T-helper 2 cell treated with Interferon-gamma antibody and Interleukin-4, amounts not matched to agents 100 ng/mL and 5 ng/mL, for 36 hours (primary cell): ENCODE measurements at regions not wholly inside any gene's neighbourhood (a gene's known extent, or its start where the extent isn't known, plus 50 kb on each side); places are given as distances from the start of the nearest gene placed in this dataset.
"Not testable (repeated sequence)": the region's sequence is repeated elsewhere in the genome, so short reads cannot be mapped to it uniquely, and the experiment has no call there.

Experiments used
- intact Hi-C: fragments of 100-400 bp; cut with micrococcal nuclease; formaldehyde crosslinking; loops from one replicate; pipeline ENCODE4 v1.15.1; 2023

DNA sequence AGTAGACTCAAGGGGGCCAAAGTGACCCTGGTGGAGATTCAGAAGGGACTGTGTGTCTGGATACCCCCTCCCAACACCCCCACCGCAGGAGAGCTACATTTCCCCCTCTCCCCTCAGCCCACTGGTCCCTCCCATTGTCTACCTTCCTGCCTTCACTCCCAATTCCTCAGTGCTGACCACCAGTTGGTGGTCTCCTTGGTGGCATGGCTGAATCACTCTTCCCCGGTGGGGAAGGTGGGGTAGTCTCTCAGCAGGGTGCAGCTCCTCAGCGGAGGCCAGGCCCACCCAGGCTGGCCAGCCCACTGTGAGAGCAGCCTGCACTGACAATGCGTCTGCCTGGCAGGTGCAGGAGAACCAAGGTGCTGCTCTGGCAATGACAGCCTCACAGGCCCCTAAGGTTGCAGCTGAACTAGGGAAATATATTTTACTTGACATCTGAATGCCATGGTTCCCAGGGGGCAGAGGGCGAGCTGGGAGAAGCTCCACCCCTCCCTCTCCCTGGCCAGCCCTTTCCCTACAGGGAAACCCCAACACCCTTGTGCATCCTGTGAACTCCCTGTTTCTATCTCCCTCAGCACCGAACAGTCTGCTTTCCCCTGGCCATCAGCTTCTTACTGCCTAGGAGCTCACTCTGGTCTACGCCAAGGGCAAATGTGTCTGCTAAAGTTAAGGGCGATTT lies 62.6 kb upstream of the PAX8 start:
- intact Hi-C loops: no loop called here

DNA sequence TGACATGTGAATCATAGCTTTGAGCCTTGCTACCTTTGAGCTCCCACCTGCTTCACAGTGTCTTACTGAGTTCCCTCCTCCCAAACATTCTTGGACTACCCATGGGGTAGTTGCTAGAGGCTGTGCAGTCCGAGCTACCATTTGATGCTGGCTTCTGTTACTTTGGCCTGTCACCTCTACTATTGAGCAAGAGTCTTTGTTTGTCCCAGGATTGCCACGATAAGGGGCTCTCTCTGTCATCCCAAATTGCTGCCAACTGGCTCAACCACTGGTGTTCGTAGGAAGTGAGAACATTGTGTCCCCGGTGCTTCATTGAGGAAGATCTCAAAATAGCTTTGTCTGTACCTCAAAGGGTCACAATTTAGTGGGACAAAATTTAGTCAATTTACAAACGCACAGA lies 59.1 kb upstream of the PAX8 start:
- intact Hi-C loops: no loop called here

DNA sequence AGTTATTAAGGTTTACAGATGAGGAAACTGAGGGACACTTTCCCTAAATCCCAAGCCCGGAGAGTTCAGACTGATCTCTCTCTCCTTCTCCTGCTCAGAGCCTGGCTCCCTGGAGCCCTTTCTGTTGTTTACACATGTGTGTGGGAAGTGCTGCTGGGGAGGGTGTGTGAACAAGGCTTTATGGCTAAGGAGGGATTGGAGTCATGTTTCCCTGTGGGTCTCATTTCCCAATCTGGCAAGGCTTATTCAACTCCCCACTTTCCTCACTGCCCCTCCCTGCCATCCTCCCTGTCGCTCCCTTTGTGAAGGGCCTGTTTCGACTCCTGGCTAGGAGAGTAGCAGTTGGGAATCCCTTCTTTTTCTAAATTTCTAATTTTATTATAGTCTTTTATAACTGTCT lies 57.3 kb upstream of the PAX8 start:
- intact Hi-C loops: not testable (repeated sequence)

DNA sequence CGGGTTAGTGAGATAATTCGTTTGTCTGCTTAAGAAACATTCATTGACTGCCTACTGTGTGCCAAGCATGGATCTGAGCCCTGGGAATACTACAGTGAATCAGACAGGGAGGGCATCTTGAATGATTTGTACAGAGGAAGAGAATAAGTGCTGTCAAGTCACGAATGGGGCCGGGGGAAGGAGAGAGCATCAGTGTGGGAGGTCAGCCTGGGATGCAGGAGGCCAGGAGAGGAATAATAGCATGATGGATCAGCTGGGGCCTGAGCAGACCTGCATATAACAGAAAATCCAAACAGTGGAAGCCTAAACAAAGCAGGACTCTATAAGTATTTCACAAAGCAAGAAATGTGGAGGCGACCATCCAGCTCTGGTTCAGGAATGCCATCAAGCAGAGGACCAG lies 55.4 kb upstream of the PAX8 start:
- intact Hi-C loops: no loop called here

DNA sequence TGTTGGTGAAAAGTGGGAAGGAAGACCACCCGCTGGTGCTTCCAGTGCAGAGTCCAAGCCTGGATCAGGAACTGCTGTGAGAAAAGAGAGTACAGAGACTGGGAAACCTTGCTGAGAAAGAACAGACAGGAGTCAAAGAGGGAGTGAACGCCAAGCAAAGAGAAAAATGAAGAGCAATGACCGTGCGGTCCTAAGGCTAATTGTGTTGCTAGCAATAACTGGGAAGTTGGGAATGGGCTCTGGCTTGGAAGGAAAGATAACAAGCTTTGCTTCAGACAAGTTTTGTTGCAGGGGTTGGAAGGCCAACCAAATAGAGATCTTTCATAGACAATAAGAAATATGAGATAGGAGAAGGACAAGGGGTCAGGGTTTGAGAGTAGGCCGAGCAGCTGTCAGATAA lies 55.0 kb upstream of the PAX8 start:
- intact Hi-C loops: not testable (repeated sequence)

DNA sequence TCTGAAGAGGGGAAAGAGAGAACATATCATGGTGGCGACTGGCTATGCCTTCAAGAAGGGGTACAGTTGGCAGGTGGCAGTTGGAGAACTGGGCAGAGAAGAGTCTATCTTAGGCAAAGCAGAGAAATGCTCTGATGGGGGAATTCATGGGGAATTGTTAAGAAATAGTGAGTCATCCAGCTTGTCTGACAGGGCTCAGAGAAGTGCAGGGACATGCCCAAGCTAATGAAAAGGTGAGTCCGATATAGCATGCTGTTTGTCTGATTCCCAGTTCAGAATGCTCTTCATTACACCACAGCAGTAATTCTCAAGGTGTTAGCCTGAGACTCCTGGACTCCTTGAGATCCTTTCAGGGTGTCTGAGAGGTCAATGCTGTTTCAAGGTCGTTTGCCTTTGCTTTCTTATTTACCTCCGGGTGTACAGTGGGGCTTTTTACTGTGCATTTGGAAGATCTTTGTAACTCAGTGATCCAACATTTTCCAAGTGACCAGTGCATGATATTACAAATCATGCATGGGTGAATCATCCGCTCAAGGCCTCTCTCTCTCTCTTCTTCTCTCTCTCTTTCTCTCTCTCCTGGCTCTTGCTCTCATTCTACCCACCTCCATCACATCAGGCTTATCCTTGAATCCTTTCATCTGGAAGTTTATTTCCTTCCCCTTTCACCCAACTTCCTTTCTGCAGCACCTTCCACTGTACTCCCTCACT lies 51.5 kb upstream of the PAX8 start:
- intact Hi-C loops: not testable (repeated sequence)

DNA sequence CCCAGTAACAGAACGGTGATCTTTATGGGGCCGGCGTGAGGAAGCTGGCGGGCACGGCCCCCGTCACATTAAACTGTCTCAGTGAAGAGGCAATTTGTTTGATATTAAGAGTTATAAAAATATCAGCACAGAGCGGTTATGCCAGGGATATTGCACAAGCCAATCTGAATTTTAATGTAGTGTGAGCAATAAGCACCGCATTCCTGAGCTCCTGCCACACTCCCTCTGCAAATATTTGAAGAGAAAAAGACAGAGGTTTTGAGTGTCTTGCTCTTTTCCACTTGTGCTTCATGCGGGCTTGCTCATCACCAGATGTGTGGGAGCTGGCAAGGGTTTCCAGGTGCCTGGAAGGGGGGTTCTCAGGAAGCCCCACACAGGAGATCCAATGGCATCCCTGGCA lies 50.3 kb upstream of the PAX8 start:
- intact Hi-C loops: not testable (repeated sequence)

DNA sequence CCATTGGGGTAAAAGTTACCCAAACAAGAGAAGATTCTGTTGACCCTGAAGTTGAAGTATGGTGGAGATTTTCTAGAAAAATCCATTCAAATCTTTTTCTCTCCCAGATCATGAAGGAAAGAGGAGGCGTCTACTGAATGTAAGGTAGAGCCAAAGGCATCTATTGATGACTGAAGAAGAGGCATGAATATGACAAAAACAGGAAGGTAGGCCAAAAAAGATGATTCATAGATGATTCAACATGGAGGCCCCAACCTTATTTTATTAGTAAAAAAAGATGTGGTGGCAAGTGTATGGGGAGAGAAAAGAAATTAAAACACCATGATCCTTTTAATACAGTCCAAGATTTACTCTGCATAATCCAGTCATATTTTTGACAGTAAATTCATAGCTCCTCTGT lies 49.9 kb upstream of the PAX8 start:
- intact Hi-C loops: not testable (repeated sequence)
